HL-60 (cell line): ENCODE measurements at regions not wholly inside any gene's neighbourhood (a gene's known extent, or its start where the extent isn't known, plus 50 kb on each side); places are given as distances from the start of the nearest gene placed in this dataset.

Experiments
- DNase-seq, 2 experiments: peaks; one replicate each; pipeline ENCODE4 v3.0.0-alpha.2; 2010 to 2020; ENCODE audit warnings: low read depth in 1 of 2, low spot score in 1 of 2
- H3K27ac ChIP-seq: fragments of 250-450 bp; sonication (Bioruptor Pico); replicated peaks from 2 replicates; pipeline ENCODE4 v1.5.1; 2020; ENCODE audit warnings: mild to moderate bottlenecking, moderate library complexity
- H3K27me3 ChIP-seq: fragments of 250-450 bp; sonication (Bioruptor Pico); 2 replicates; pipeline ENCODE4 v1.5.1; 2021; ENCODE audit warnings: mild to moderate bottlenecking, moderate library complexity; ENCODE audit not compliant: insufficient read depth, poor library complexity, severe bottlenecking
- H3K4me3 ChIP-seq: replicated peaks from 2 replicates; pipeline ENCODE4 v1.5.1; 2011; ENCODE audit warnings: mild to moderate bottlenecking, control low read depth, low read length; ENCODE audit not compliant: insufficient read depth
- CTCF ChIP-seq: IDR thresholded peaks from one replicate; pipeline ENCODE4 v1.5.1; 2011; ENCODE audit warnings: low read length, control low read depth, inconsistent platforms; ENCODE audit not compliant: insufficient read depth
- GABPA ChIP-seq: IDR thresholded peaks from 2 replicates; pipeline ENCODE4 v1.6.1; 2012; ENCODE audit warnings: low read depth
- POLR2AphosphoS5 ChIP-seq: IDR thresholded peaks from 2 replicates; pipeline ENCODE4 v1.6.1; 2012; ENCODE audit warnings: low read depth
- SPI1 ChIP-seq: IDR thresholded peaks from 2 replicates; pipeline ENCODE4 v1.6.1; 2012; ENCODE audit warnings: low read depth, mild to moderate bottlenecking, borderline replicate concordance
- TF ChIP-seq, protein P1 (sequence below): IDR thresholded peaks from 2 replicates; pipeline ENCODE4 v1.6.1; 2012; ENCODE audit warnings: low read depth; ENCODE audit not compliant: insufficient replicate concordance

DNA sequence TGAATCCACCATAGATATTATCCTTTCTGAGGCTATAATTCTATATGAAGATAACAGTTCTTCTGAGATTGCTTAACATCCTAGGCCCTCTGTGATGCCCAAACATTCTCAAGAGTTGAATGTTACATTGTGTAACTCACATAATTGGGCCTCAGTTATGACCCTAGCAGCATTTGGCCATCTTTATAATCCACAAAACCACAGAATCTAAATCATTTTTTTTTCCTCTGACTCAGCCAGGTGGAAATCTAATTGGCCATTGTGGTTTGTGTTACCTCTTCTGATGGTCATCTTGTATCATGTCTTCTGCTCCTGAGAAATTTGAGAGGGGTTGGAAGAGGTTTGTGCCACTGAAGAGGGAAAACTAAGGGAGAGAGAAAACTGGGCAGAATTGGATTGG, 99.5 kb downstream of the LINC00237 start:
- H3K27me3 ChIP-seq = peaks cover 3% of the 10 kb centered on the region
- TF ChIP-seq GABPA = no peak
- TF ChIP-seq, protein P1, sequence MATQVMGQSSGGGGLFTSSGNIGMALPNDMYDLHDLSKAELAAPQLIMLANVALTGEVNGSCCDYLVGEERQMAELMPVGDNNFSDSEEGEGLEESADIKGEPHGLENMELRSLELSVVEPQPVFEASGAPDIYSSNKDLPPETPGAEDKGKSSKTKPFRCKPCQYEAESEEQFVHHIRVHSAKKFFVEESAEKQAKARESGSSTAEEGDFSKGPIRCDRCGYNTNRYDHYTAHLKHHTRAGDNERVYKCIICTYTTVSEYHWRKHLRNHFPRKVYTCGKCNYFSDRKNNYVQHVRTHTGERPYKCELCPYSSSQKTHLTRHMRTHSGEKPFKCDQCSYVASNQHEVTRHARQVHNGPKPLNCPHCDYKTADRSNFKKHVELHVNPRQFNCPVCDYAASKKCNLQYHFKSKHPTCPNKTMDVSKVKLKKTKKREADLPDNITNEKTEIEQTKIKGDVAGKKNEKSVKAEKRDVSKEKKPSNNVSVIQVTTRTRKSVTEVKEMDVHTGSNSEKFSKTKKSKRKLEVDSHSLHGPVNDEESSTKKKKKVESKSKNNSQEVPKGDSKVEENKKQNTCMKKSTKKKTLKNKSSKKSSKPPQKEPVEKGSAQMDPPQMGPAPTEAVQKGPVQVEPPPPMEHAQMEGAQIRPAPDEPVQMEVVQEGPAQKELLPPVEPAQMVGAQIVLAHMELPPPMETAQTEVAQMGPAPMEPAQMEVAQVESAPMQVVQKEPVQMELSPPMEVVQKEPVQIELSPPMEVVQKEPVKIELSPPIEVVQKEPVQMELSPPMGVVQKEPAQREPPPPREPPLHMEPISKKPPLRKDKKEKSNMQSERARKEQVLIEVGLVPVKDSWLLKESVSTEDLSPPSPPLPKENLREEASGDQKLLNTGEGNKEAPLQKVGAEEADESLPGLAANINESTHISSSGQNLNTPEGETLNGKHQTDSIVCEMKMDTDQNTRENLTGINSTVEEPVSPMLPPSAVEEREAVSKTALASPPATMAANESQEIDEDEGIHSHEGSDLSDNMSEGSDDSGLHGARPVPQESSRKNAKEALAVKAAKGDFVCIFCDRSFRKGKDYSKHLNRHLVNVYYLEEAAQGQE = no peak
- TF ChIP-seq CTCF = no peak
- TF ChIP-seq POLR2AphosphoS5 = no peak
- TF ChIP-seq SPI1 = no peak
- no peak for DNase-seq
- no peak overlapping the region for H3K4me3 ChIP-seq
- no peak overlapping the region for H3K27ac ChIP-seq

DNA sequence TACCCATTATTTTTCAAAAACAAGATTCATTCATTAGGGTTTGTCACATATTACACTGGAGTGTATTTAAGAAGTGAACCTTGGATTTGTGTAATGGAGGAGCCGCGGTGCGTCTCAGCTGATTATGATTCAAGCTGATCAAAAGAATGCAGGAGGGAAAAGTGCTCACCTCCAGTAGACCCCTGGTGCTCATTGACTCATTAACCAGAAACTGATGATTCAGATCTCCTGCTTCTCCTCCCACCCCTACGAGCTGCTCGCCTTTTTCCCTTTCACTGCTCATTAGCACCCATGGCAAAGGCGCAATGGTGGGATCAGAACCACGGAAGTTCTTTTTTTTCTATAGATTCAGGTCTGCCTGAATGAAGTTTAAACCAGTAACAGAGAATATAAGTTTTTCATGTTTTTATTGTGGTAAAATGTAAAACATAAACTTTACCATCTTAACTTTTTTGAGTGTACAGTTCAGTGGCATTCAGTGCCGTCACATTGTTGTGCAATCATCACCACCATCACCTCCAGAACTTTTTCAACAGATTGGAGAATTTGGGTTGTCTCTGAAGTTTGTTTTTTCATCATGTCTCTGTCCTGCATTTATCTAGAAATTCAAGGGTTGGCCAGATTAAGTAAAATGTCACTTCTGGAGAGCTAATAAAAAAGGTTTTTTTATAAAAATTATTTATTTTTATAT, 101.6 kb downstream of the LINC00237 start:
- TF ChIP-seq SPI1 = no peak
- no peak for TF ChIP-seq POLR2AphosphoS5
- no peak for TF ChIP-seq CTCF
- TF ChIP-seq, protein P1 = no peak
- TF ChIP-seq GABPA = no peak
- H3K27ac ChIP-seq = no peak overlapping the region
- H3K27me3 ChIP-seq = peaks cover 10% of the 10 kb centered on the region
- DNase-seq = no peak
- no peak overlapping the region for H3K4me3 ChIP-seq

DNA sequence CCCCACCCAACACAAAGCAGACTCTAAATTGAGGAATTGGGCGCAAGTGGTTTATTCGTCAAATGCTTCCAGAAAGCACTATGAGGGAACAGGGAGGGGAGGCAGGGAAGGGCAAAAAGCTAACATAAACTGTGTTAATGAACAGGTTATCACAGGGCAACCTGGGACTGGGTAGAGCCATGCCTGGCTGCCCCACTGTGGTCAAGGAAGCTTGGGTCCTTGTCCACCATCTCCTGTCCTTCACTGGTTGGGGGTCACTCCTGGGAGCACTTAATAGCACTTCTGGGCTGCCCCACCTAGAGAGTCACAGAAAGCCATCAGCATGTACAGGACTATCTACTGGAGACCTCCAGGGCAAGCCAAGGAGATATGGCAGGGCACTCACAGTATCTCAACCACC, 102.3 kb downstream of the LINC00237 start:
- TF ChIP-seq SPI1 (no peak), GABPA (no peak), POLR2AphosphoS5 (no peak), CTCF (no peak)
- TF ChIP-seq, protein P1 = no peak
- H3K27me3 ChIP-seq = peaks cover 11% of the 10 kb centered on the region
- no peak for DNase-seq
- no peak overlapping the region for H3K4me3 ChIP-seq
- H3K27ac ChIP-seq = no peak overlapping the region
